ENCODE measurements at regions not wholly inside any gene's neighbourhood (a gene's known extent, or its start where the extent isn't known, plus 50 kb on each side); places are given as distances from the start of the nearest gene placed in this dataset.

GRCh38 chr7:33661430-33662160, 243.7 kb upstream of the BMPER start:
- no peak for DNase-seq (ENCODE audit: low read depth)

DNA sequence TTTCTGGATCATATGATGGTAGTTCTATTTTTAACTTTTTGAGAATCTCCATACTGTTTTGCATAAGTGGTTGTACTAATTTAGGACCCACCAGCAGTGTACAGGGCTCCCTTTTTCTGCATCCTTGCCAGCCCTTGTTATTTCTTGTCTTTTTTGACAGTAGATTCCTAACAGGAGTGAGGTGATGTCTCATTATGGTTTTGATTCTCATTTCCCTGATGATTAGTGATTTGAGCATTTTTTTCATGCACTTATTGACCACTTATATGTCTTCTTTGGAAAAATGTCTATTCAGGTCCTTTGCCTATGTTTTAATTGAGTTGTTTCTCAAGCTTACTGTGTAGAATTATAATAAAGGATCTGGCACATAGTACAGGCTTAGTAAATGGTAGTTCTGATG, 238.8 kb upstream of the BMPER start:
- DNase-seq (ENCODE audit: low read depth): no peak

GRCh38 chr7:33667196-33667595, 238.1 kb upstream of the BMPER start:
- DNase-seq (ENCODE audit: low read depth): no peak

DNA sequence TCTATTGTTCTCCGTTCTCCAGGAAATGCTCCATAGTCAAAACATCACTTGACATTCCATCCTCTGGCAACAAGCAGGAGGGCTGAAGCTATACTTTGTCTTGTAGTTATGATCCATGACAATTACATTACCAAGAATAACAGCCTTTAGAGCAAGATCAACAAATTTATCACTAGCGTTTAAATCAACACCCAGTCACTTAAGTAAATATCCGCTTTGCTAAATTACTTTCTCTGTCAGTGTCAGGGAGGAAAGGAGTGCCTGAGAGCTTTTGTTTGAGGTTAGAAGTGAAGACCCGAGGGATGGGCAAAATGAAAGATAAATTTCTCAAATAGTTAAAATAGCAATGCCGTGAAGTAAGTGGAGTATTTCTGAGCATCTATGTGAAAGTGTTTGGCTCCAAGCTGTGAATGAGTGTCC, 236.1 kb upstream of the BMPER start:
- no peak for DNase-seq (ENCODE audit: low read depth)

- DNase-seq (ENCODE audit: low read depth): peak; percentile 10
Measured at GRCh38 chr7:33671531-33672262, 233.6 kb upstream of the BMPER start.

DNA sequence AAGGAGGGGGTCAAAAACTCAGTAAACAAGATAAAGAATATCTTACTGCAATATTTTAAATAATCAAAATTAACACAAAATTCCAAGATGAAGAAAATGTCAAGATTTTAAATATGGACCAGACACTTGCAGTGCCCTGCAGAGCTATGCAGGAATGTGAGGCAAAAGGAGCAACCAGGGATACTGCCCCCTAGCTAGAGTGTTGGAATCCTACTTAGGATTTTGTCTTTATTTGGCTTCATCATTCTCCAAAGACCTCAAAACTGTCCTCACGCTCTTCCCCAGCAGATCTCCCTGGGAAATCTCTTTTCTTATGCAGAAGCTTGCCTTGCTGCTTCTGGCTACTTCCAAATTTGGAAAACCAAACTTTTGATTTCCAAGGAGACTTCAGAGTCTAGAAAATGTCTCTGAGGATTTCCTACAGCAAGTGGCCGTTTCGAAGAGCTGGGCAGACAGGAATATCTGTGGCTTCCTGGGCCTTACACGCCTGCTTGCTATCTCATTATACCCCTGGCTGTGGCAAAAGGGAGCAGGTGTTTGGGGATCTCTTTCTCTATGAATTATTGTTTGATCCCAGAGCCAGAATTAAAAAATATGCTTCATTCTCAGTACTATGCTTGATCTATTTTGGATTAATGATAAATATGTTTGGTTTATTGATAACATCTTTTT, 232.2 kb upstream of the BMPER start:
- no peak for DNase-seq (ENCODE audit: low read depth)

DNA sequence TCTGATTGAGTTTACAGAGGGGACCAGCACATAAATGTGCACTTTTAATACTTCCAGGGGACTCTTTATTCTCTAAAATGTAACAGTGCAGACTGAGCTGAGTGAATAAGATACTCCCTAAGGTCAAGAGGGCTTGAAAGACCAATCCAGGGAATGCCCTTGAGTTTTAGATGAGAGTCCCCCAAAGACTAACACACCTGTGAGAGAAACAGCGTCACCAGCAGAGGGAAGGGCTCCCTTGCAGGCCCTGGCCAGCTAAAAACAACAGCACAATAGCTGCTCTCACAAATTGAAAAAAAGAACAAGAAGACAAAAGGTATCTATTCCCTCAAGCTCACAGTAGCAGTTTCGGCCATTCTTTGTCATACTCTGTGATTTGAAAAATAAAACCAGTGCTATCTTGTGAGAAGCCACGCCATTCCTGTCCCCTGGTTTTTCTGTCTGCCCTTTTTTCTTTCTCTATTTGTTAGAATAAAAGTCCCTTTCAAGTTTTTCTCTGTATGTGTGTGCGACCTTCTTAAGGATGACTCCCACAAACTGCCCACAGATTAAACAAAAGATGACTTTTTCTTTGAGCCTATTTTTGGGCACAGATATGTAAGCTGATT, 230.4 kb upstream of the BMPER start:
- no peak for DNase-seq (ENCODE audit: low read depth)

DNA sequence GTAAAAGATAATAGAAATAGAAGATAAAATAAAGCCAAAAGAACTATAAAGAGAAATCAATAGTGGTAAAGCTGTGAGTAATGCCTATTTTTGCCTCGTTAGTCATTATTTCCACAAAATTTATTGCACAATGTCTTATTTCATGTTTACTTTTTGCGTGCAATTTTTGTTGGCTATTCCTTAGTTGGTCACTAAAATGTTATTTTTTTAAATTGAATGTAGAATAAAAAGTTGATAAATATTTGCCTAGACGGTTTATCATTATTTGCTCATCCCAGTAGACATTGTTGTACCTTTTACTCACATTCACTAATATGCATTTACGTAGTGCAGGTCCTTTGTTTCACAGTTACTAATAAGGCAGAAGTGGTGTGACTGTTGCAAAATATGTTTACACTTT, 227.8 kb upstream of the BMPER start:
- DNase-seq (ENCODE audit: low read depth): peak; percentile 68

DNA sequence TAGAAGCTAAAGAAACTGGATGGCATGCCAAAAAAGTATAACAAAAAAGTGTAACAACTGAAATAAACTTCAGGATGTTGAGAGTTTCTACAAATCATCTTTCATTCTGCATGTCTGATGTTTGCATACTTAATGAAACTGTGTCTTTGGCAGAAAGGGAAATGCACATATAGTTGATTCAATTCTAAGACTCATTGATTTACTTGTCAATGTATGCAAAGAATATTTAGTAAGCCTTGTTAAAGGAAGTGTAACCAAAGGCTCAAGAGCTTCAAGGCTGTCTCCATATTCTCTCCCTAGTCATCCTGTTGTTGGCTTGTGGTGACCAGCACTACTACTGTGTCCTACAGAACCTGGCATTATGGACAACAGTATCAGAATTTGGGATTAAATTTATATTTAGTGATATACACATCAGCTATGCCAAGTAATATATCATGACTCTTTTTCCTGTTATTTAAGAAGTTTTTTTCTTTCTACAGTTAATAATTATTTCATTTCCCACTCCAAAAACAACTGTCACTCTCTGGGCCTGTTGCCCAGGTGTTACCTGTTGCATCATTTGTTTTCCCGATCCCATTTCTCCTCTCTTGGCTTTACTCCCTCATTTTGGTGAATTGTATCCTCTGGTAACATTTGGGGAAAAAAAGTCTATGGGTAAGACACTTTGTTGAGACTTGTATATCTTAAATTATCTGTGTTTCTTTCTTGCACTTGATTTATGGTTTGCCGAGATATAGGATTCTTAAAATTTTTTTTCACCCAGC, 226.6 kb upstream of the BMPER start:
- no peak for DNase-seq (ENCODE audit: low read depth)

DNA sequence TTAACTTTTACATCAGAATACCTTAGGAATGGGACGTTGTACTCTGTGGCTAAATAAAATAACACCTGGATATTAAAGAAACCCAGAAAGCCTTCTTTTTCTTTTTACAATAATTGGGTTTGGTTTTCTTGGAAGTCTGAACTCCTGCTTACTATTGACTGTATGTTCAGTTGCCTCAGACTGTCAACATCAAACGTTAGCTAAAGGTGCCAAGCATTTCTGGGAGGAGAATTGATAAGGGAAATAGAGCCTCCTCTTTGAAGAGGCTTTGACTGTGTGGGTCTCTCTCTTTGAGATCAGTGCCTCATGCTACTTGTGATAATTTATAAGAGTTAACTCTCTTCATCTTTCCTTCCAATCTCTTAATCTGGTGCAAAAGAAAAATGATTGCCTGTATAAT, 224.7 kb upstream of the BMPER start:
- DNase-seq (ENCODE audit: low read depth): no peak

- DNase-seq (ENCODE audit: low read depth): no peak
Measured at GRCh38 chr7:33685503-33685902, 219.8 kb upstream of the BMPER start.

DNA sequence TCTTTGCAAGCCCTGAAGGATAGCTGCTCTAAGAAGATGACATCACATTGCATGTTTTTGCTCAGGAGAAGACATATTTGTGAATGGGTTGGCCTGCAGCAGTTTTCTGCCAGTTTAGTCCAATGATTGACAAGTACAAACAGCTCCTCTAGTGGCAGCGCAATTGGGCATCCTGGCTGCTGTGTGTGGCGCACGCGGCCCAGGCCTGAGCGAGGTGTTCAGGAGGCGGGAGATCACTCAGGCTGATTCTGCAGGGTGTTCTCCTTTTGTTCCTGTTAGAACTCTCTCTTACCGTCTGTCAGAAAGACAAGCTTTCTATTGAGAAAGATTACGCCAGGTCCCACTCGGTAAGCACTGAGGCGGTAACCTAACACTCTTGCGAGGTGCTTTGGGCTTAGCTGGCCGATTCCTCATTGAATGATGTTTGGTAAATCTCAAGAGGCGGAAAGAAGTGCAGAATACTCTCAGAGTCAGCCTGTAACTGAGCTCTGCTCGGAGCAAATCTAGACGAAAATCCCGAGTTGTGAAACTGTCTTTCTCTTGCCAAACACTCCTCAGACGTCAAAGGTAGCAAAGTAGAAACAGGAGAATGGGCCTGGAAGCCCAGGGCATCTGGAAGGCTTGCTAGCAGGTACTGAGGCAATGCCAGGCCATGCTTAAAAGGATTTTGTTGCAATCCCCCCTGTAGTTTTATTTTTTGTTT, 219.2 kb upstream of the BMPER start:
- DNase-seq (ENCODE audit: low read depth): no peak

DNA sequence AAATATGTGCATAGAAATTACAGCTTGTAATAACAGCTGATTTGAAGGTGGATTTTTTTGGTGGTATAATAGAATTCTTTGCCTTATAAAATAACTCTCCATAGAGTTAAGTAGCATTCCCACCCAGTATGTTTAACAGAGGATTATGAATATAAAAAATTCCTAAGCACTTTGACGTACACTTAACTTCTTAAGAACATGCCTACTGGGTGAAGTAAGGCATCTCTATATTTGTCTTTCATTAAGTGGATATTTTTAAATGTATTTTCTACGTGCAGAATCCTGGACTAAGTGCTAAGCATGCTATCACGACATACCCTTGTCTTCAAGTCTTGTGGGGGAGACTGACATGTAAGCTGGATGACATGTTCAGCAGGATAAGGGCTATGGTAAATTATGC, 217.7 kb upstream of the BMPER start:
- no peak for DNase-seq (ENCODE audit: low read depth)

GRCh38 chr7:33691180-33691579, 214.2 kb upstream of the BMPER start:
- no peak for DNase-seq (ENCODE audit: low read depth)

GRCh38 chr7:33692956-33693355, 212.4 kb upstream of the BMPER start:
- peak; percentile 70 for DNase-seq (ENCODE audit: low read depth)

DNA sequence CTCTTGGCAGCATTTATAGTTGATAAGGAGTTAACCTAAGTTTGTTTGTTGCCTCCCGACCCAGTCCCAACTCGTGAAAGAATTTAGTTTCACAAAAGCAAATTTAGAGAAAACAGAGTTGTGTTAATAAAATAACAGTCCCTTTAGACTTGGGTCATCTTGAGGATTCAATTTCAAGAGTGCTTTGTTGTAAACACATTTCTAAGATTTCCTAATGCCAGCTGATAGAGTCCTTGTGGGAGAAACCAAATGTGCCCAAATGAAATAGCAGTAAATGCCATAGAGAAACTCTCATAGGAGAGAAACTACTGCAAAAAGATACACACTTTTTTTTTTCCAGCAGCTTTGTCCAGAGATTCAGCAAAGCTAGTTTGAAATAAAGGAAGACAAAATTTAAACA, 211.3 kb upstream of the BMPER start:
- peak; percentile 78 for DNase-seq (ENCODE audit: low read depth)

- no peak for DNase-seq (ENCODE audit: low read depth)
Measured at GRCh38 chr7:33697616-33698015, 207.7 kb upstream of the BMPER start.

GRCh38 chr7:33698041-33698440, 207.3 kb upstream of the BMPER start:
- DNase-seq (ENCODE audit: low read depth): no peak

DNA sequence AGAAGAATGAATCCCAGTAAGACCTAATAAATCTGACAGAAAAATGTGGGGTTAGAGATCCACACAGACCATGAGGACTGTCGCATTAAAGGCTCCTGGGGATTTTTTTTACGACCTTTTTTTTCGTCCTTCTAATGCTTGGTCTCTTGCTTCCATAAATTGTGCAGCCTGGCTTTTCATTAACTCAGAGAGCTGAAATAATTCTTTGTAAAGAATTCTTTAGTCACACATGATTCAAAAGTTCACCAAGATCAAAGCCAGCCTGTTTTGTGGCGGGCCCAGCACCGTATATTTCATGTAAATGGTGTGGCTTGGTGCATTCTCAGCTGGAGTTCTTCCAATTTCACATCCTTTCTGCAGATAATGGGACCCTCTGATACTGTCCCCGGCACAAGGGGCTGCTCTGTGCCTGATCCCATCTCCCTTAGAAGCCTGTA, 206.6 kb upstream of the BMPER start:
- no peak for DNase-seq (ENCODE audit: low read depth)

DNA sequence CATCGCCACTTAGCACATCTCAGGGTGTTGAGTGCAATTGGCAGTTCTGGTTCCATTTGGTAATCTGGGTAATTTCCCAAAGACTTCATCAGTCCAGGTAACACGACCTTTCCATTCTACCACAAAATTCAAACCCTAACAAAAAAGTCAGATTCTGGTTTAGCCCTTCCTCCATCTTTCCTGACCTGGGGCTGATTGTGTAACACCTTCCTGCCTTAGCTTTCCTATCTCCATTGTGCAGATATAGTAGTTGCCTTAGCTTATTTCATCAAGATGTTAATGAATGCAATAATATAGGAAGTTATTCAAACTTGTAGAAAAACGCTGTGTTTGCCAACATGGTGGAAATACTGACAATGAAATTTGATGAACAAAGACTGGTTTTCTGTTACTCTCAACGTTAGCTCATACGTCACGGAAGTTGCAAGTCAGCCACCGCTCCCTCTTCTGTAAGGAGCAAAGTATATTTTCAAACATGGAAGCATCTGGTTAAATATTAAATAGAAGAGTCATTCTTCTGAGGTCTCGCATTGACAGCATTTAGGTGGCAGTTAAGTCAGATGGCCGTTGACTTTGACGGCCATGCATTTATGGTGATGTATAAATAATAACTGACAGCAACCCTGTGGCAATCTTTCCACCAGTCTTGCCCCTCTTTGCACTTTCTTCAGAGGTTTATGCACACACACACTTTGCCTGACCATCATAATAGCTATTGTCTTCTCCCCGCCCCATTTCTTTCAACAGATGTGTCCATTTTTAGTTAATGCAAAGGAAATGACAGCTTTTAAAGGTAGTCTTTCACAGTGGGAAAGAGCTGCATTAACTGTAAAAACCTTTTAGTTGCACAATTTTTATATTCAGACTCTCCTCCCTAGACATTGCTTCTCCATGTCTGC, 205.1 kb upstream of the BMPER start:
- DNase-seq (ENCODE audit: low read depth): no peak

Data from fibroblast of gingiva (primary cell).